ENCODE measurements at regions not wholly inside any gene's neighbourhood (a gene's known extent, or its start where the extent isn't known, plus 50 kb on each side); places are given as distances from the start of the nearest gene placed in this dataset.

DNA sequence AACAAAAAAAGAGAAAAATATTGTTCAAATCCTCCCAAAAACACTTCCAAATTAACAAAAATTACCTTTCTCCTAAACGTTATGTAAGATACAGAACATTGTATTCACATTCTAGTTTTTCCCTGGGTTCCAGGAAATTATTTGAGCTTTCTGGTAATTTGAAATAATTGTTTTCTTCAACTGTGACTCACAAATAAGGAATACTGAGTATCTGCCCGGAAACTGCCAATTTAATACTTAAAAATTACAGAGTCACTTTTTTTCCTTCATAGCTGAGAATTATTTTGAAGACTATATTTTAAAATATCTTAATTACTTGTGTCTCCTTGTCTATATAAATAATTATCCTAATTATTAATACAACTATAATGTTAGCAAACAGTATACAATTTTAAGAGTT, 709.0 kb upstream of the ARGLU1 start:
- TF ChIP-seq, protein P1, sequence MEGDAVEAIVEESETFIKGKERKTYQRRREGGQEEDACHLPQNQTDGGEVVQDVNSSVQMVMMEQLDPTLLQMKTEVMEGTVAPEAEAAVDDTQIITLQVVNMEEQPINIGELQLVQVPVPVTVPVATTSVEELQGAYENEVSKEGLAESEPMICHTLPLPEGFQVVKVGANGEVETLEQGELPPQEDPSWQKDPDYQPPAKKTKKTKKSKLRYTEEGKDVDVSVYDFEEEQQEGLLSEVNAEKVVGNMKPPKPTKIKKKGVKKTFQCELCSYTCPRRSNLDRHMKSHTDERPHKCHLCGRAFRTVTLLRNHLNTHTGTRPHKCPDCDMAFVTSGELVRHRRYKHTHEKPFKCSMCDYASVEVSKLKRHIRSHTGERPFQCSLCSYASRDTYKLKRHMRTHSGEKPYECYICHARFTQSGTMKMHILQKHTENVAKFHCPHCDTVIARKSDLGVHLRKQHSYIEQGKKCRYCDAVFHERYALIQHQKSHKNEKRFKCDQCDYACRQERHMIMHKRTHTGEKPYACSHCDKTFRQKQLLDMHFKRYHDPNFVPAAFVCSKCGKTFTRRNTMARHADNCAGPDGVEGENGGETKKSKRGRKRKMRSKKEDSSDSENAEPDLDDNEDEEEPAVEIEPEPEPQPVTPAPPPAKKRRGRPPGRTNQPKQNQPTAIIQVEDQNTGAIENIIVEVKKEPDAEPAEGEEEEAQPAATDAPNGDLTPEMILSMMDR (conservative IDR thresholded peaks at IDR 0.05; ENCODE audit: low read length): no peak
- TF ChIP-seq EZH2phosphoT487 (IDR thresholded peaks at IDR 0.05; ENCODE audit: borderline replicate concordance): no peak
